ENCODE measurements at regions not wholly inside any gene's neighbourhood (a gene's known extent, or its start where the extent isn't known, plus 50 kb on each side); places are given as distances from the start of the nearest gene placed in this dataset.
A peak's percentile ranks its signal among the peaks of the same experiment; 100 is the strongest.

- DNase-seq: no peak
These were observed 203.4 kb upstream of the FOXF1 start for GRCh38 chr16:86306811-86307513.

- no peak for DNase-seq
These were observed 202.8 kb upstream of the FOXF1 start for GRCh38 chr16:86307514-86307903.

GRCh38 chr16:86308514-86308913, 201.8 kb upstream of the FOXF1 start:
- DNase-seq: no peak

GRCh38 chr16:86313631-86314030, 196.7 kb upstream of the FOXF1 start:
- no peak for DNase-seq

- no peak for DNase-seq
These were observed 195.8 kb upstream of the FOXF1 start for GRCh38 chr16:86314402-86315025.

- no peak for DNase-seq
These were observed 193.1 kb upstream of the FOXF1 start for GRCh38 chr16:86316967-86317812.

GRCh38 chr16:86317813-86318650, 192.3 kb upstream of the FOXF1 start:
- no peak for DNase-seq

- DNase-seq: peak; percentile 12
These were observed 190.6 kb upstream of the FOXF1 start for GRCh38 chr16:86319585-86320236.

GRCh38 chr16:86320237-86320595, 190.1 kb upstream of the FOXF1 start:
- DNase-seq: no peak

GRCh38 chr16:86321491-86321890, 188.8 kb upstream of the FOXF1 start:
- no peak for DNase-seq

- DNase-seq: no peak
These were observed 188.0 kb upstream of the FOXF1 start for GRCh38 chr16:86322283-86322682.

- DNase-seq: no peak
These were observed 187.5 kb upstream of the FOXF1 start for GRCh38 chr16:86322806-86323205.

- no peak for DNase-seq
These were observed 186.0 kb upstream of the FOXF1 start for GRCh38 chr16:86324320-86324719.

- DNase-seq: no peak
These were observed 185.0 kb upstream of the FOXF1 start for GRCh38 chr16:86325360-86325759.

GRCh38 chr16:86325895-86326294, 184.4 kb upstream of the FOXF1 start:
- no peak for DNase-seq

GRCh38 chr16:86327321-86327720, 183.0 kb upstream of the FOXF1 start:
- DNase-seq: no peak

- DNase-seq: no peak
These were observed 179.4 kb upstream of the FOXF1 start for GRCh38 chr16:86330906-86331305.

- DNase-seq: no peak
These were observed 176.2 kb upstream of the FOXF1 start for GRCh38 chr16:86334079-86334635.

GRCh38 chr16:86335266-86336172, 174.8 kb upstream of the FOXF1 start:
- no peak for DNase-seq

GRCh38 chr16:86337138-86337537, 173.2 kb upstream of the FOXF1 start:
- no peak for DNase-seq
